Smooth muscle cell (in vitro differentiated cells): ENCODE measurements at regions not wholly inside any gene's neighbourhood (a gene's known extent, or its start where the extent isn't known, plus 50 kb on each side); places are given as distances from the start of the nearest gene placed in this dataset.
"Not testable (repeated sequence)": the region's sequence is repeated elsewhere in the genome, so short reads cannot be mapped to it uniquely, and the experiment has no call there.

Source experiments
- DNase-seq: peaks from one replicate; lab custom pipeline; 2025; ENCODE audit not compliant: unreplicated experiment; lab: John Stamatoyannopoulos, UW
- H2AFZ ChIP-seq: fragments of 200-600 bp; sonication (generic); 2 replicates; pipeline ENCODE4 v1.6.0; 2016; ENCODE audit warnings: antibody characterized with exemption, low read depth, mild to moderate bottlenecking
- H3F3A ChIP-seq: fragments of 200-600 bp; sonication (generic); 2 replicates; pipeline ENCODE4 v1.6.0; 2017; ENCODE audit warnings: antibody characterized with exemption, low read depth
- H3K27ac ChIP-seq: fragments of 200-600 bp; sonication (generic); 2 replicates; pipeline ENCODE4 v1.5.1; 2016; ENCODE audit warnings: low read depth, mild to moderate bottlenecking
- H3K27me3 ChIP-seq: fragments of 200-600 bp; sonication (generic); 2 replicates; pipeline ENCODE4 v1.6.1; 2016; ENCODE audit warnings: low read depth, mild to moderate bottlenecking
- H3K36me3 ChIP-seq: fragments of 200-600 bp; sonication (generic); 2 replicates; pipeline ENCODE4 v1.5.1; 2016; ENCODE audit warnings: low read depth
- H3K4me1 ChIP-seq: fragments of 200-600 bp; sonication (generic); 2 replicates; pipeline ENCODE4 v1.5.1; 2016; ENCODE audit warnings: low read depth
- H3K4me2 ChIP-seq: fragments of 200-600 bp; sonication (generic); 2 replicates; pipeline ENCODE4 v1.6.0; 2016; ENCODE audit warnings: mild to moderate bottlenecking
- H3K4me3 ChIP-seq: fragments of 200-600 bp; sonication (generic); 2 replicates; pipeline ENCODE4 v1.5.1; 2016; ENCODE audit warnings: mild to moderate bottlenecking
- H3K79me2 ChIP-seq: fragments of 200-600 bp; sonication (generic); 2 replicates; pipeline ENCODE4 v1.6.0; 2016; ENCODE audit warnings: low read depth, mild to moderate bottlenecking
- H3K9ac ChIP-seq: fragments of 200-600 bp; sonication (generic); 2 replicates; pipeline ENCODE4 v1.6.0; 2016; ENCODE audit warnings: low read depth
- H3K9me3 ChIP-seq: fragments of 200-600 bp; sonication (generic); replicated peaks from 2 replicates; pipeline ENCODE4 v1.5.1; 2016; ENCODE audit warnings: low read depth
- H4K20me1 ChIP-seq: fragments of 200-600 bp; sonication (generic); 2 replicates; pipeline ENCODE4 v1.6.0; 2016; ENCODE audit warnings: low read depth
- CTCF ChIP-seq: fragments of 200-600 bp; sonication (generic); IDR thresholded peaks from 2 replicates; pipeline ENCODE4 v1.5.1; 2017; ENCODE audit warnings: borderline replicate concordance, mild to moderate bottlenecking, antibody characterized with exemption; ENCODE audit not compliant: insufficient read depth, poor library complexity, severe bottlenecking
- WGBS: methylation state at CpG from one replicate; pipeline ENCODE4 v1.1.7; 2016; ENCODE audit warnings: low lambda C conversion rate; 5-methylcytosine and 5-hydroxymethylcytosine counted together

GRCh38 chr13:80679423-80679822 lies 338.5 kb upstream of the SPRY2 start:
- Histone ChIP-seq H4K20me1 (no peaks in the 10 kb centered on the region), H2AFZ (no peak overlapping the region), H3K9me3 (peaks cover 4% of the 10 kb centered on the region), H3K79me2 (no peaks in the 10 kb centered on the region), H3K36me3 (no peaks in the 10 kb centered on the region), H3F3A (no peaks in the 10 kb centered on the region), H3K4me2 (no peak overlapping the region), H3K9ac (no peak overlapping the region), H3K27me3 (no peaks in the 10 kb centered on the region), H3K27ac (no peak overlapping the region), H3K4me3 (no peak overlapping the region), H3K4me1 (no peaks in the 10 kb centered on the region)
- no peak for TF ChIP-seq CTCF
- WGBS = 97% methylated on average over 1 of the region's 1 CpG
- DNase-seq = no peak

- Histone ChIP-seq H3K27ac (no peak overlapping the region), H3F3A (no peaks in the 10 kb centered on the region), H2AFZ (no peak overlapping the region), H3K36me3 (no peaks in the 10 kb centered on the region), H3K9me3 (peaks cover 4% of the 10 kb centered on the region), H3K4me1 (no peaks in the 10 kb centered on the region), H3K4me2 (no peak overlapping the region), H3K79me2 (no peaks in the 10 kb centered on the region), H3K9ac (no peak overlapping the region), H4K20me1 (no peaks in the 10 kb centered on the region), H3K4me3 (no peak overlapping the region), H3K27me3 (no peaks in the 10 kb centered on the region)
- 89% methylated on average over 2 of the region's 2 CpGs for WGBS
- TF ChIP-seq CTCF = no peak
- DNase-seq = no peak
Measured at GRCh38 chr13:80677227-80677626, 336.3 kb upstream of the SPRY2 start.

GRCh38 chr13:80675442-80675841 lies 334.5 kb upstream of the SPRY2 start:
- H3K9me3 ChIP-seq, H3K4me1 ChIP-seq, H2AFZ ChIP-seq, H3K4me2 ChIP-seq, H4K20me1 ChIP-seq, H3K27ac ChIP-seq, H3K79me2 ChIP-seq, H3K36me3 ChIP-seq, H3K9ac ChIP-seq, DNase-seq, H3K4me3 ChIP-seq, H3F3A ChIP-seq, H3K27me3 ChIP-seq: not testable (repeated sequence)
- WGBS = 71% methylated on average over 2 of the region's 2 CpGs

GRCh38 chr13:80671773-80672172 lies 330.8 kb upstream of the SPRY2 start:
- 92% methylated on average over 7 of the region's 7 CpGs for WGBS
- Histone ChIP-seq H3K36me3 (no peaks in the 10 kb centered on the region), H3K4me2 (no peak overlapping the region), H3K9me3 (no peaks in the 10 kb centered on the region), H3K9ac (no peak overlapping the region), H4K20me1 (no peaks in the 10 kb centered on the region), H3K27me3 (no peaks in the 10 kb centered on the region), H3K4me3 (no peak overlapping the region), H2AFZ (no peak overlapping the region), H3K79me2 (no peaks in the 10 kb centered on the region), H3F3A (no peaks in the 10 kb centered on the region), H3K4me1 (no peaks in the 10 kb centered on the region), H3K27ac (no peak overlapping the region)
- DNase-seq = no peak
- no peak for TF ChIP-seq CTCF
